ENCODE measurements at regions not wholly inside any gene's neighbourhood (a gene's known extent, or its start where the extent isn't known, plus 50 kb on each side); places are given as distances from the start of the nearest gene placed in this dataset.

DNA sequence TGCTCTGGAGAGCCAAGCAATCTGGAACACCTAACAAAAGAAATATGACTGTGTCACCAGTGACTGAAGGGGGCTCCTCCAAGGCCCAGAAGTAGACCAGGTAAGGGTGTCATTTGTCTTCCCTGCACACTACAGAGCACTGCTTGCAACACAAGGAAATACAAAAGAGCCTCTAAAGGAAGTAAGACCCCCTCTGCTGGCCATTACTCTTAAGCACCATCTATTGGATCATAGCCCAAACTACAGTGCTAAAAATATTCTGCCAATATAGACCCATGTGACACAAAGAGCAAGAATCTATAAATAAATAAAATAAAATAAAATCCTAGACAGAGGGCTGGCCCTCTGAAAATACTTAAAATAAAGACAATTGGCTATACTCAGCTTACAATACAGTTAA lies 528.7 kb downstream of the TMA16 start:
- TF ChIP-seq, protein P1, sequence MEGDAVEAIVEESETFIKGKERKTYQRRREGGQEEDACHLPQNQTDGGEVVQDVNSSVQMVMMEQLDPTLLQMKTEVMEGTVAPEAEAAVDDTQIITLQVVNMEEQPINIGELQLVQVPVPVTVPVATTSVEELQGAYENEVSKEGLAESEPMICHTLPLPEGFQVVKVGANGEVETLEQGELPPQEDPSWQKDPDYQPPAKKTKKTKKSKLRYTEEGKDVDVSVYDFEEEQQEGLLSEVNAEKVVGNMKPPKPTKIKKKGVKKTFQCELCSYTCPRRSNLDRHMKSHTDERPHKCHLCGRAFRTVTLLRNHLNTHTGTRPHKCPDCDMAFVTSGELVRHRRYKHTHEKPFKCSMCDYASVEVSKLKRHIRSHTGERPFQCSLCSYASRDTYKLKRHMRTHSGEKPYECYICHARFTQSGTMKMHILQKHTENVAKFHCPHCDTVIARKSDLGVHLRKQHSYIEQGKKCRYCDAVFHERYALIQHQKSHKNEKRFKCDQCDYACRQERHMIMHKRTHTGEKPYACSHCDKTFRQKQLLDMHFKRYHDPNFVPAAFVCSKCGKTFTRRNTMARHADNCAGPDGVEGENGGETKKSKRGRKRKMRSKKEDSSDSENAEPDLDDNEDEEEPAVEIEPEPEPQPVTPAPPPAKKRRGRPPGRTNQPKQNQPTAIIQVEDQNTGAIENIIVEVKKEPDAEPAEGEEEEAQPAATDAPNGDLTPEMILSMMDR (IDR thresholded peaks at IDR 0.05), result no peak
- TF ChIP-seq POLR2A (IDR thresholded peaks at IDR 0.05) (no peak), POLR2AphosphoS5 (IDR thresholded peaks at IDR 0.05) (no peak)

Measured in suprapubic skin (tissue), 4 donors.